ENCODE measurements at regions not wholly inside any gene's neighbourhood (a gene's known extent, or its start where the extent isn't known, plus 50 kb on each side); places are given as distances from the start of the nearest gene placed in this dataset.

GRCh38 chr12:105970885-105971284 lies 167.9 kb downstream of the NUAK1 start:
- Histone ChIP-seq H3K27ac (ENCODE audit: low read length) (no peak overlapping the region), H3K27me3 (ENCODE audit: low read length) (no peaks in the 10 kb centered on the region), H3K9me2 (replicated peaks; ENCODE audit: insufficient read depth, low read length) (no peaks in the 10 kb centered on the region), H3K4me3 (ENCODE audit: low read length) (no peak overlapping the region), H3K79me2 (ENCODE audit: low read length) (no peaks in the 10 kb centered on the region), H3K9ac (ENCODE audit: low read length) (no peak overlapping the region), H3K9me3 (ENCODE audit: low read length) (no peaks in the 10 kb centered on the region), H2AFZ (ENCODE audit: low read length) (no peak overlapping the region), H3K36me3 (ENCODE audit: insufficient read depth, low read length) (no peaks in the 10 kb centered on the region), H4K20me1 (ENCODE audit: insufficient read depth, low read depth, low read length) (no peaks in the 10 kb centered on the region), H3K4me2 (ENCODE audit: low read depth, low read length, poor library complexity, severe bottlenecking) (no peak overlapping the region), H3K4me1 (ENCODE audit: low read length) (no peaks in the 10 kb centered on the region)
- DNase-seq, result no peak

- H3K4me2 ChIP-seq (ENCODE audit: low read depth, low read length, poor library complexity, severe bottlenecking), result no peak overlapping the region
- H2AFZ ChIP-seq (ENCODE audit: low read length), result no peak overlapping the region
- no peak overlapping the region for H3K4me3 ChIP-seq (ENCODE audit: low read length)
- no peaks in the 10 kb centered on the region for H3K9me3 ChIP-seq (ENCODE audit: low read length)
- H3K27me3 ChIP-seq (ENCODE audit: low read length), result no peaks in the 10 kb centered on the region
- H3K79me2 ChIP-seq (ENCODE audit: low read length), result no peaks in the 10 kb centered on the region
- H3K9me2 ChIP-seq (replicated peaks; ENCODE audit: insufficient read depth, low read length), result no peaks in the 10 kb centered on the region
- H3K27ac ChIP-seq (ENCODE audit: low read length), result no peak overlapping the region
- H3K9ac ChIP-seq (ENCODE audit: low read length), result no peak overlapping the region
- DNase-seq, result no peak
- no peaks in the 10 kb centered on the region for H3K36me3 ChIP-seq (ENCODE audit: insufficient read depth, low read length)
- no peaks in the 10 kb centered on the region for H4K20me1 ChIP-seq (ENCODE audit: insufficient read depth, low read depth, low read length)
- H3K4me1 ChIP-seq (ENCODE audit: low read length), result no peaks in the 10 kb centered on the region
These were observed 164.0 kb downstream of the NUAK1 start for GRCh38 chr12:105974738-105975137.

DNA sequence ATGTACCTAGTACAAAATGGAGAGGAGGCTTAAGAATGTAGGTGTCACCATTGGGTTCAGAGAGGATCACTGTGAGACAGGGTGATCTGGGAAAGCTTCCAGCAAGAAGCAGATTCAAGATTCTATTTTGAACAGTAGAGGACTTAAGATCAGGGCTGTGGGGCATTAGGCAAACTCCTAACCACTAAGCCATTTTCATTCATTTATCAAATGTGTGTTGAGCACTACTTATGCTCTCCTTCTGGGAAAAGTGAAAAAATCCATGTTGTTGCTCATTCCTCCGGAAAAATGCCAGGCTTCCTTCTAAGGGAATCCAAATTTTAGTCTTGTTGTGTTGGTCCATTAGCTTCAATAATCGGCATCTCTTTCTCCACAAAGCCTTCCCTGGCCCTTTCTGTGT lies 163.4 kb downstream of the NUAK1 start:
- H2AFZ ChIP-seq (ENCODE audit: low read length), result no peak overlapping the region
- no peaks in the 10 kb centered on the region for H3K27me3 ChIP-seq (ENCODE audit: low read length)
- no peaks in the 10 kb centered on the region for H4K20me1 ChIP-seq (ENCODE audit: insufficient read depth, low read depth, low read length)
- no peak overlapping the region for H3K9ac ChIP-seq (ENCODE audit: low read length)
- no peak for DNase-seq
- no peaks in the 10 kb centered on the region for H3K79me2 ChIP-seq (ENCODE audit: low read length)
- no peaks in the 10 kb centered on the region for H3K36me3 ChIP-seq (ENCODE audit: insufficient read depth, low read length)
- H3K4me1 ChIP-seq (ENCODE audit: low read length), result no peaks in the 10 kb centered on the region
- no peak overlapping the region for H3K4me2 ChIP-seq (ENCODE audit: low read depth, low read length, poor library complexity, severe bottlenecking)
- no peaks in the 10 kb centered on the region for H3K9me3 ChIP-seq (ENCODE audit: low read length)
- no peak overlapping the region for H3K27ac ChIP-seq (ENCODE audit: low read length)
- no peaks in the 10 kb centered on the region for H3K9me2 ChIP-seq (replicated peaks; ENCODE audit: insufficient read depth, low read length)
- H3K4me3 ChIP-seq (ENCODE audit: low read length), result no peak overlapping the region

- no peaks in the 10 kb centered on the region for H3K9me3 ChIP-seq (ENCODE audit: low read length)
- H3K9me2 ChIP-seq (replicated peaks; ENCODE audit: insufficient read depth, low read length), result no peaks in the 10 kb centered on the region
- H3K4me3 ChIP-seq (ENCODE audit: low read length), result no peak overlapping the region
- no peaks in the 10 kb centered on the region for H3K36me3 ChIP-seq (ENCODE audit: insufficient read depth, low read length)
- no peak overlapping the region for H3K9ac ChIP-seq (ENCODE audit: low read length)
- no peak overlapping the region for H3K4me2 ChIP-seq (ENCODE audit: low read depth, low read length, poor library complexity, severe bottlenecking)
- no peaks in the 10 kb centered on the region for H3K79me2 ChIP-seq (ENCODE audit: low read length)
- no peak for DNase-seq
- no peak overlapping the region for H3K27ac ChIP-seq (ENCODE audit: low read length)
- no peaks in the 10 kb centered on the region for H4K20me1 ChIP-seq (ENCODE audit: insufficient read depth, low read depth, low read length)
- H3K27me3 ChIP-seq (ENCODE audit: low read length), result no peaks in the 10 kb centered on the region
- H3K4me1 ChIP-seq (ENCODE audit: low read length), result no peaks in the 10 kb centered on the region
- no peak overlapping the region for H2AFZ ChIP-seq (ENCODE audit: low read length)
These were observed 161.5 kb downstream of the NUAK1 start for GRCh38 chr12:105977236-105977635.

DNA sequence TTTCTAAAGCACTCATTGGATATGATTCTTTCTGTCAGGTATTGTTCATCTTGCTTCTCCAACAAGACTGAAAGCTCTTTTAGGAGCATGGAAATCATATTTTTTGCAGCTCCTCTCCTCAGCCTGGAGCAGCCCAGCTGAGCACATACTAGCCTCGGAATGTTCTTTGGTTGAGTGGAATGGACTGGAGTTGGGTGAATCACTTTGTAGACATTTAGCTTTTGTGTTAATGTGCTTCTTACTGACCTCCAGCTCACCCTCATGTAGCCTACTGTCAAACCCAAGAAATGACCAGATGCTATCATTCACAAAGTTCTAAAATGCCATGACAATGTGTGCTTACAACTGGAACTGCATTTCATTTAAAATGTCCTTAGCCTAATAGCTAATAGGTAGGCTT lies 161.1 kb downstream of the NUAK1 start:
- Histone ChIP-seq H3K79me2 (ENCODE audit: low read length) (no peaks in the 10 kb centered on the region), H3K4me2 (ENCODE audit: low read depth, low read length, poor library complexity, severe bottlenecking) (no peak overlapping the region), H3K4me3 (ENCODE audit: low read length) (no peak overlapping the region), H3K4me1 (ENCODE audit: low read length) (no peaks in the 10 kb centered on the region), H2AFZ (ENCODE audit: low read length) (no peak overlapping the region), H3K27me3 (ENCODE audit: low read length) (no peaks in the 10 kb centered on the region), H3K9me3 (ENCODE audit: low read length) (no peaks in the 10 kb centered on the region), H3K9me2 (replicated peaks; ENCODE audit: insufficient read depth, low read length) (no peaks in the 10 kb centered on the region), H3K9ac (ENCODE audit: low read length) (no peak overlapping the region), H3K27ac (ENCODE audit: low read length) (no peak overlapping the region), H4K20me1 (ENCODE audit: insufficient read depth, low read depth, low read length) (no peaks in the 10 kb centered on the region), H3K36me3 (ENCODE audit: insufficient read depth, low read length) (no peaks in the 10 kb centered on the region)
- DNase-seq, result no peak

GRCh38 chr12:105978276-105978675 lies 160.5 kb downstream of the NUAK1 start:
- Histone ChIP-seq H3K9me2 (replicated peaks; ENCODE audit: insufficient read depth, low read length) (no peaks in the 10 kb centered on the region), H2AFZ (ENCODE audit: low read length) (no peak overlapping the region), H3K9me3 (ENCODE audit: low read length) (no peaks in the 10 kb centered on the region), H3K27ac (ENCODE audit: low read length) (no peak overlapping the region), H3K79me2 (ENCODE audit: low read length) (no peaks in the 10 kb centered on the region), H3K27me3 (ENCODE audit: low read length) (no peaks in the 10 kb centered on the region), H3K9ac (ENCODE audit: low read length) (no peak overlapping the region), H3K36me3 (ENCODE audit: insufficient read depth, low read length) (no peaks in the 10 kb centered on the region), H3K4me2 (ENCODE audit: low read depth, low read length, poor library complexity, severe bottlenecking) (no peak overlapping the region), H4K20me1 (ENCODE audit: insufficient read depth, low read depth, low read length) (no peaks in the 10 kb centered on the region), H3K4me1 (ENCODE audit: low read length) (no peaks in the 10 kb centered on the region), H3K4me3 (ENCODE audit: low read length) (no peak overlapping the region)
- no peak for DNase-seq

DNA sequence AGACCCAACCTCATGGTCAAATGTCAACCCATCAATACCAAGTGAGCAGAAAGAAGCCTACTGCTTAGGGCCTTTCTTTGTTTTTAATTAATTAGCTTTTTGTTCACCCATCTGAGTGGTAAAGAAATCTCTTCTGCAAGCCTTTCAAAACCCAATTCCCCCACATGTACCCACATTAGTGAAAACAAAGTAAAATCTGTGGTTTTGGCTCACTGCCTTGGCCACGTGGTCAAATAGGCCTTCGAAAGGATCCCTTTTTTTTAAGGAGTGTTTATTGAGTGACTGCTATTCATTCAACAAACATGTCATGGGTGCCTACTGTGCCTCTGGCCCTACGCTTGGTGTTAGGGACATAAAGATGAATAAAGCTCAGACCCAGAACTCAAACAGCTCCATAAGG lies 160.1 kb downstream of the NUAK1 start:
- no peak overlapping the region for H3K4me2 ChIP-seq (ENCODE audit: low read depth, low read length, poor library complexity, severe bottlenecking)
- no peak overlapping the region for H2AFZ ChIP-seq (ENCODE audit: low read length)
- no peaks in the 10 kb centered on the region for H3K9me3 ChIP-seq (ENCODE audit: low read length)
- H3K27me3 ChIP-seq (ENCODE audit: low read length), result no peaks in the 10 kb centered on the region
- no peak overlapping the region for H3K4me3 ChIP-seq (ENCODE audit: low read length)
- no peak overlapping the region for H3K27ac ChIP-seq (ENCODE audit: low read length)
- no peaks in the 10 kb centered on the region for H4K20me1 ChIP-seq (ENCODE audit: insufficient read depth, low read depth, low read length)
- H3K9ac ChIP-seq (ENCODE audit: low read length), result no peak overlapping the region
- H3K9me2 ChIP-seq (replicated peaks; ENCODE audit: insufficient read depth, low read length), result no peaks in the 10 kb centered on the region
- H3K36me3 ChIP-seq (ENCODE audit: insufficient read depth, low read length), result no peaks in the 10 kb centered on the region
- no peak for DNase-seq
- no peaks in the 10 kb centered on the region for H3K4me1 ChIP-seq (ENCODE audit: low read length)
- no peaks in the 10 kb centered on the region for H3K79me2 ChIP-seq (ENCODE audit: low read length)

DNA sequence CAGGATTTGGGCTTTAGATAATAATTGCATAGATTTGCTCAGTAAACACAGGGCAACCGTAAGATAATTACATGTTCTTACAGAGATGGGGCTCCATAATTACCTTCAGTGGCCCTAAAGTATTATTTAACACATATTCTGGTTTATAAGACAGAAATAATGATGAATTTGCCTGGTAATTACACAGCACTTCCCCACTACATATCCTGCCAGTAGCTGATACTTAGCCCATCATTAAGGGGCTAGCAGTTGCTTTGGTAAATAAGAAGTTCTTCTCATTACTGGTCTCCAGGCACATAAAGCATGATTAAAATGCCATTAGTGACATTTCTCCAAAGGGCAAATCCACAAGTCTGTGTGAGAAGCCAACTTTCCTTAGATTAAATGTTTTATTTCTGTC lies 158.7 kb downstream of the NUAK1 start:
- no peaks in the 10 kb centered on the region for H4K20me1 ChIP-seq (ENCODE audit: insufficient read depth, low read depth, low read length)
- no peak overlapping the region for H3K9ac ChIP-seq (ENCODE audit: low read length)
- no peak overlapping the region for H3K27ac ChIP-seq (ENCODE audit: low read length)
- H3K79me2 ChIP-seq (ENCODE audit: low read length), result no peaks in the 10 kb centered on the region
- no peak for DNase-seq
- no peaks in the 10 kb centered on the region for H3K4me1 ChIP-seq (ENCODE audit: low read length)
- H3K9me2 ChIP-seq (replicated peaks; ENCODE audit: insufficient read depth, low read length), result no peaks in the 10 kb centered on the region
- no peaks in the 10 kb centered on the region for H3K36me3 ChIP-seq (ENCODE audit: insufficient read depth, low read length)
- no peak overlapping the region for H3K4me3 ChIP-seq (ENCODE audit: low read length)
- no peaks in the 10 kb centered on the region for H3K27me3 ChIP-seq (ENCODE audit: low read length)
- no peak overlapping the region for H3K4me2 ChIP-seq (ENCODE audit: low read depth, low read length, poor library complexity, severe bottlenecking)
- H2AFZ ChIP-seq (ENCODE audit: low read length), result no peak overlapping the region
- H3K9me3 ChIP-seq (ENCODE audit: low read length), result no peaks in the 10 kb centered on the region

DNA sequence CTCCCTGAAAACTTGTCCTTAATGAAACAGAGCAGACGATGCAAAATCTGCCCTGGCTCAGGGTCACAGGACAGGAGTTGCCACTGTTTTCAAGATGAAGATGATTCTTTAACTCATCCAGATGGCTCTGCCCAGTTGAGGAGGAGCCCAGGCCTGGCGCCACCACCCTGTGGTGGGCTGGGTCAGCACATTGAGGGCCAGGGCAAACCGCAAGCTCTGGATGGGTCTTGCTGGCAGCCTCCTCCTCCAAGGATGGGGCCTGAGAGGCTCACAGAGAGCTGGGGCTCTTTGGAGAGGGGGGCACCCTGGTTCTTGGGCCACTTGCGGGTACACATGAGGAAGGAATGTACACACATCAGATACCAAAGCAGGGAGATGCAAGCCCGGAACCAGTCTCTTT lies 158.2 kb downstream of the NUAK1 start:
- no peak for DNase-seq
- Histone ChIP-seq H3K9me3 (ENCODE audit: low read length) (no peaks in the 10 kb centered on the region), H3K27ac (ENCODE audit: low read length) (no peak overlapping the region), H3K36me3 (ENCODE audit: insufficient read depth, low read length) (no peaks in the 10 kb centered on the region), H3K9me2 (replicated peaks; ENCODE audit: insufficient read depth, low read length) (no peaks in the 10 kb centered on the region), H4K20me1 (ENCODE audit: insufficient read depth, low read depth, low read length) (no peaks in the 10 kb centered on the region), H3K4me2 (ENCODE audit: low read depth, low read length, poor library complexity, severe bottlenecking) (no peak overlapping the region), H3K9ac (ENCODE audit: low read length) (no peak overlapping the region), H3K27me3 (ENCODE audit: low read length) (no peaks in the 10 kb centered on the region), H2AFZ (ENCODE audit: low read length) (no peak overlapping the region), H3K79me2 (ENCODE audit: low read length) (no peaks in the 10 kb centered on the region), H3K4me3 (ENCODE audit: low read length) (no peak overlapping the region), H3K4me1 (ENCODE audit: low read length) (no peaks in the 10 kb centered on the region)

Measured in Karpas-422 (cell line).